ENCODE measurements at regions not wholly inside any gene's neighbourhood (a gene's known extent, or its start where the extent isn't known, plus 50 kb on each side); places are given as distances from the start of the nearest gene placed in this dataset.

GRCh38 chr5:162323466-162323865 lies 255.9 kb downstream of the GABRG2 start:
- TF ChIP-seq, protein P1, sequence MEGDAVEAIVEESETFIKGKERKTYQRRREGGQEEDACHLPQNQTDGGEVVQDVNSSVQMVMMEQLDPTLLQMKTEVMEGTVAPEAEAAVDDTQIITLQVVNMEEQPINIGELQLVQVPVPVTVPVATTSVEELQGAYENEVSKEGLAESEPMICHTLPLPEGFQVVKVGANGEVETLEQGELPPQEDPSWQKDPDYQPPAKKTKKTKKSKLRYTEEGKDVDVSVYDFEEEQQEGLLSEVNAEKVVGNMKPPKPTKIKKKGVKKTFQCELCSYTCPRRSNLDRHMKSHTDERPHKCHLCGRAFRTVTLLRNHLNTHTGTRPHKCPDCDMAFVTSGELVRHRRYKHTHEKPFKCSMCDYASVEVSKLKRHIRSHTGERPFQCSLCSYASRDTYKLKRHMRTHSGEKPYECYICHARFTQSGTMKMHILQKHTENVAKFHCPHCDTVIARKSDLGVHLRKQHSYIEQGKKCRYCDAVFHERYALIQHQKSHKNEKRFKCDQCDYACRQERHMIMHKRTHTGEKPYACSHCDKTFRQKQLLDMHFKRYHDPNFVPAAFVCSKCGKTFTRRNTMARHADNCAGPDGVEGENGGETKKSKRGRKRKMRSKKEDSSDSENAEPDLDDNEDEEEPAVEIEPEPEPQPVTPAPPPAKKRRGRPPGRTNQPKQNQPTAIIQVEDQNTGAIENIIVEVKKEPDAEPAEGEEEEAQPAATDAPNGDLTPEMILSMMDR (IDR thresholded peaks at IDR 0.05; ENCODE audit: extremely low read depth in 1 of 2, insufficient read depth in 1 of 2, low read depth in 1 of 2, low read length in 2 of 2) = no peak
- TF ChIP-seq FOS (IDR thresholded peaks at IDR 0.05; ENCODE audit: borderline replicate concordance, insufficient read depth, low read length) (no peak), POLR2AphosphoS5 (IDR thresholded peaks at IDR 0.05; ENCODE audit: insufficient read depth, low read depth, low read length) (no peak), EZH2 (IDR thresholded peaks at IDR 0.05; ENCODE audit: borderline replicate concordance, low read depth, low read length, severe bottlenecking) (no peak), GATA2 (IDR thresholded peaks at IDR 0.05; ENCODE audit: insufficient read depth, insufficient read length, low read depth, low read length) (no peak), POLR2A (IDR thresholded peaks at IDR 0.05; ENCODE audit: low read depth, low read length) (no peak), JUN (IDR thresholded peaks at IDR 0.05; ENCODE audit: borderline replicate concordance, insufficient read depth, insufficient read length, low read depth) (no peak), MYC (IDR thresholded peaks at IDR 0.05; ENCODE audit: low read depth, low read length) (no peak)
- TF ChIP-seq, protein P2, sequence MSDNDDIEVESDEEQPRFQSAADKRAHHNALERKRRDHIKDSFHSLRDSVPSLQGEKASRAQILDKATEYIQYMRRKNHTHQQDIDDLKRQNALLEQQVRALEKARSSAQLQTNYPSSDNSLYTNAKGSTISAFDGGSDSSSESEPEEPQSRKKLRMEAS (IDR thresholded peaks at IDR 0.05; ENCODE audit: insufficient read depth, insufficient read length) = no peak

Data from endothelial cell of umbilical vein (primary cell).